Fibroblast of peridontal ligament (primary cell): ENCODE measurements at regions not wholly inside any gene's neighbourhood (a gene's known extent, or its start where the extent isn't known, plus 50 kb on each side); places are given as distances from the start of the nearest gene placed in this dataset.
"Not testable (repeated sequence)": the region's sequence is repeated elsewhere in the genome, so short reads cannot be mapped to it uniquely, and the experiment has no call there.

Experiments used
- DNase-seq: peaks from one replicate; pipeline ENCODE4 v3.0.0-alpha.2; 2010; ENCODE audit errors: extremely low read depth

GRCh38 chr7:106583706-106584690 lies 77.0 kb downstream of the CCDC71L start:
- DNase-seq, result no peak

GRCh38 chr7:106583100-106583499 lies 77.9 kb downstream of the CCDC71L start:
- DNase-seq, result peak; percentile 99

GRCh38 chr7:106582365-106582764 lies 78.6 kb downstream of the CCDC71L start:
- DNase-seq, result no peak

GRCh38 chr7:106579086-106579485 lies 81.9 kb downstream of the CCDC71L start:
- DNase-seq, result not testable (repeated sequence)

GRCh38 chr7:106575138-106575823 lies 85.7 kb downstream of the CCDC71L start:
- DNase-seq, result no peak

GRCh38 chr7:106573738-106574137 lies 87.2 kb downstream of the CCDC71L start:
- no peak for DNase-seq

GRCh38 chr7:106573125-106573663 lies 87.8 kb downstream of the CCDC71L start:
- DNase-seq, result no peak

GRCh38 chr7:106572394-106573124 lies 88.4 kb downstream of the CCDC71L start:
- DNase-seq, result no peak

GRCh38 chr7:106571563-106571962 lies 89.4 kb downstream of the CCDC71L start:
- no peak for DNase-seq

GRCh38 chr7:106570948-106571418 lies 90.0 kb downstream of the CCDC71L start:
- DNase-seq, result no peak

- DNase-seq, result no peak
Observed at GRCh38 chr7:106570146-106570545, 90.8 kb downstream of the CCDC71L start.

GRCh38 chr7:106569500-106569929 lies 91.4 kb downstream of the CCDC71L start:
- DNase-seq, result no peak

- DNase-seq, result peak; percentile 96
Observed at GRCh38 chr7:106568680-106569499, 92.1 kb downstream of the CCDC71L start.

- peak; percentile 12 for DNase-seq
Observed at GRCh38 chr7:106568002-106568679, 92.8 kb downstream of the CCDC71L start.

- DNase-seq, result not testable (repeated sequence)
Observed at GRCh38 chr7:106567204-106568001, 93.6 kb downstream of the CCDC71L start.

- peak; percentile 67 for DNase-seq
Observed at GRCh38 chr7:106566672-106567071, 94.3 kb downstream of the CCDC71L start.

GRCh38 chr7:106566196-106566595 lies 94.8 kb downstream of the CCDC71L start:
- peak; percentile 24 for DNase-seq

- DNase-seq, result no peak
Observed at GRCh38 chr7:106565428-106565827, 95.5 kb downstream of the CCDC71L start.

GRCh38 chr7:106563466-106564150 lies 97.3 kb downstream of the CCDC71L start:
- DNase-seq, result peak; percentile 71
